ENCODE measurements at regions not wholly inside any gene's neighbourhood (a gene's known extent, or its start where the extent isn't known, plus 50 kb on each side); places are given as distances from the start of the nearest gene placed in this dataset.

- no peaks in the 10 kb centered on the region for H3K36me3 ChIP-seq (ENCODE audit: insufficient read depth in 1 of 2, low read depth in 1 of 2)
- WGBS, 3 donors, result 96 to 100% (median 98%) methylated on average over 3 of the region's 3 CpGs
- DNase-seq (no peak), ATAC-seq (no peak)
- intact Hi-C loops (cut with DNase I), result no loop called here
- no peak overlapping the region for H3K4me3 ChIP-seq
- no peaks in the 10 kb centered on the region for H3K27me3 ChIP-seq (ENCODE audit: insufficient read depth in 3 of 3, low read length in 2 of 3)
- no peaks in the 10 kb centered on the region for H3K9me3 ChIP-seq
- H3K4me1 ChIP-seq, result no peaks in the 10 kb centered on the region
- no peak overlapping the region for H3K27ac ChIP-seq
- TF ChIP-seq CTCF (IDR thresholded peaks at IDR 0.05), result no peak
Measured at GRCh38 chr10:43000021-43000411, 76.9 kb upstream of the RET start.

GRCh38 chr10:43000651-43001426 is 76.0 kb upstream of the RET start:
- no peak for TF ChIP-seq CTCF (IDR thresholded peaks at IDR 0.05)
- no peak overlapping the region for H3K27ac ChIP-seq
- no peaks in the 10 kb centered on the region for H3K27me3 ChIP-seq (ENCODE audit: insufficient read depth in 3 of 3, low read length in 2 of 3)
- 74 to 84% (median 80%) methylated on average over 16 of the region's 16 CpGs for WGBS, 3 donors
- H3K9me3 ChIP-seq, result no peaks in the 10 kb centered on the region
- H3K4me1 ChIP-seq, result no peaks in the 10 kb centered on the region
- DNase-seq (peak in 1 of 2 donors; percentile 35), ATAC-seq (no peak)
- no peak overlapping the region for H3K4me3 ChIP-seq
- H3K36me3 ChIP-seq (ENCODE audit: insufficient read depth in 1 of 2, low read depth in 1 of 2), result no peaks in the 10 kb centered on the region
- intact Hi-C loops (cut with DNase I), result no loop called here

GRCh38 chr10:43001427-43001795 is 75.5 kb upstream of the RET start:
- Histone ChIP-seq H3K9me3 (no peaks in the 10 kb centered on the region), H3K36me3 (ENCODE audit: insufficient read depth in 1 of 2, low read depth in 1 of 2) (no peaks in the 10 kb centered on the region), H3K4me1 (no peaks in the 10 kb centered on the region), H3K4me3 (no peak overlapping the region), H3K27me3 (ENCODE audit: insufficient read depth in 3 of 3, low read length in 2 of 3) (no peaks in the 10 kb centered on the region), H3K27ac (no peak overlapping the region)
- intact Hi-C loops (cut with DNase I), result no loop called here
- no peak for TF ChIP-seq CTCF (IDR thresholded peaks at IDR 0.05)
- 89 to 93% (median 92%) methylated on average over 3 of the region's 3 CpGs for WGBS, 3 donors
- no peak for DNase-seq
- ATAC-seq, result no peak

- Histone ChIP-seq H3K36me3 (ENCODE audit: insufficient read depth in 1 of 2, low read depth in 1 of 2) (no peaks in the 10 kb centered on the region), H3K4me1 (no peaks in the 10 kb centered on the region), H3K9me3 (no peaks in the 10 kb centered on the region), H3K27me3 (ENCODE audit: insufficient read depth in 3 of 3, low read length in 2 of 3) (no peaks in the 10 kb centered on the region), H3K27ac (no peak overlapping the region), H3K4me3 (no peak overlapping the region)
- DNase-seq (no peak), ATAC-seq (no peak)
- no peak for TF ChIP-seq CTCF (IDR thresholded peaks at IDR 0.05)
- 72 to 74% (median 72%) methylated on average over 6 of the region's 6 CpGs for WGBS, 3 donors
- intact Hi-C loops (cut with DNase I), result no loop called here
Measured at GRCh38 chr10:43002596-43002995, 74.3 kb upstream of the RET start.

GRCh38 chr10:43006490-43006889 is 70.4 kb upstream of the RET start:
- no peaks in the 10 kb centered on the region for H3K27me3 ChIP-seq (ENCODE audit: insufficient read depth in 3 of 3, low read length in 2 of 3)
- intact Hi-C loops (cut with DNase I), result no loop called here

More at GRCh38 chr10:43006490-43006889, 70.4 kb upstream of the RET start:
- 87 to 96% (median 90%) methylated on average over 1 of the region's 1 CpG for WGBS, 3 donors
- no peaks in the 10 kb centered on the region for H3K4me1 ChIP-seq
- H3K9me3 ChIP-seq, result no peaks in the 10 kb centered on the region
- H3K36me3 ChIP-seq (ENCODE audit: insufficient read depth in 1 of 2, low read depth in 1 of 2), result no peaks in the 10 kb centered on the region
- H3K27ac ChIP-seq, result no peak overlapping the region
- no peak overlapping the region for H3K4me3 ChIP-seq
- ATAC-seq (no peak), DNase-seq (no peak)
- TF ChIP-seq CTCF (IDR thresholded peaks at IDR 0.05), result no peak

Data from psoas muscle (tissue), 7 donors.